ENCODE measurements at regions not wholly inside any gene's neighbourhood (a gene's known extent, or its start where the extent isn't known, plus 50 kb on each side); places are given as distances from the start of the nearest gene placed in this dataset.

GRCh38 chr2:60095903-60096302, 457.6 kb downstream of the BCL11A start:
- no peaks in the 10 kb centered on the region for H3K36me3 Mint-ChIP-seq (ENCODE audit: low read depth, unreplicated experiment)
- TF ChIP-seq CTCF (IDR thresholded peaks at IDR 0.05; ENCODE audit: unreplicated experiment) = no peak
- no peak for DNase-seq (ENCODE audit: low spot score)
- H3K4me3 Mint-ChIP-seq (ENCODE audit: unreplicated experiment) = no peak overlapping the region
- peaks cover 3% of the 10 kb centered on the region for H3K27me3 Mint-ChIP-seq (ENCODE audit: unreplicated experiment)
- no peak overlapping the region for H3K27ac Mint-ChIP-seq (ENCODE audit: unreplicated experiment)
- H3K9me3 Mint-ChIP-seq (ENCODE audit: unreplicated experiment) = no peaks in the 10 kb centered on the region
- H3K4me1 Mint-ChIP-seq (ENCODE audit: unreplicated experiment) = no peaks in the 10 kb centered on the region

GRCh38 chr2:60095202-60095815, 458.1 kb downstream of the BCL11A start:
- no peak overlapping the region for H3K4me3 Mint-ChIP-seq (ENCODE audit: unreplicated experiment)
- H3K4me1 Mint-ChIP-seq (ENCODE audit: unreplicated experiment) = no peaks in the 10 kb centered on the region
- no peaks in the 10 kb centered on the region for H3K9me3 Mint-ChIP-seq (ENCODE audit: unreplicated experiment)
- no peak overlapping the region for H3K27ac Mint-ChIP-seq (ENCODE audit: unreplicated experiment)
- peaks cover 3% of the 10 kb centered on the region for H3K27me3 Mint-ChIP-seq (ENCODE audit: unreplicated experiment)
- DNase-seq (ENCODE audit: low spot score) = no peak
- TF ChIP-seq CTCF (IDR thresholded peaks at IDR 0.05; ENCODE audit: unreplicated experiment) = no peak
- H3K36me3 Mint-ChIP-seq (ENCODE audit: low read depth, unreplicated experiment) = no peaks in the 10 kb centered on the region

GRCh38 chr2:60094450-60094929, 459.0 kb downstream of the BCL11A start:
- Mint-ChIP-seq H3K27me3 (ENCODE audit: unreplicated experiment) (peaks cover 3% of the 10 kb centered on the region), H3K27ac (ENCODE audit: unreplicated experiment) (no peak overlapping the region), H3K4me1 (ENCODE audit: unreplicated experiment) (no peaks in the 10 kb centered on the region), H3K9me3 (ENCODE audit: unreplicated experiment) (no peaks in the 10 kb centered on the region), H3K36me3 (ENCODE audit: low read depth, unreplicated experiment) (no peaks in the 10 kb centered on the region), H3K4me3 (ENCODE audit: unreplicated experiment) (no peak overlapping the region)
- TF ChIP-seq CTCF (IDR thresholded peaks at IDR 0.05; ENCODE audit: unreplicated experiment) = no peak
- no peak for DNase-seq (ENCODE audit: low spot score)

- Mint-ChIP-seq H3K27ac (ENCODE audit: unreplicated experiment) (no peak overlapping the region), H3K27me3 (ENCODE audit: unreplicated experiment) (peaks cover 3% of the 10 kb centered on the region), H3K4me3 (ENCODE audit: unreplicated experiment) (no peak overlapping the region), H3K36me3 (ENCODE audit: low read depth, unreplicated experiment) (no peaks in the 10 kb centered on the region), H3K4me1 (ENCODE audit: unreplicated experiment) (no peaks in the 10 kb centered on the region), H3K9me3 (ENCODE audit: unreplicated experiment) (no peaks in the 10 kb centered on the region)
- no peak for TF ChIP-seq CTCF (IDR thresholded peaks at IDR 0.05; ENCODE audit: unreplicated experiment)
- no peak for DNase-seq (ENCODE audit: low spot score)
These were observed 460.7 kb downstream of the BCL11A start for GRCh38 chr2:60092781-60093180.

GRCh38 chr2:60091894-60092293, 461.6 kb downstream of the BCL11A start:
- peaks cover 3% of the 10 kb centered on the region for H3K27me3 Mint-ChIP-seq (ENCODE audit: unreplicated experiment)
- no peak overlapping the region for H3K27ac Mint-ChIP-seq (ENCODE audit: unreplicated experiment)
- no peak for DNase-seq (ENCODE audit: low spot score)
- no peaks in the 10 kb centered on the region for H3K4me1 Mint-ChIP-seq (ENCODE audit: unreplicated experiment)
- H3K4me3 Mint-ChIP-seq (ENCODE audit: unreplicated experiment) = no peak overlapping the region
- H3K9me3 Mint-ChIP-seq (ENCODE audit: unreplicated experiment) = no peaks in the 10 kb centered on the region
- H3K36me3 Mint-ChIP-seq (ENCODE audit: low read depth, unreplicated experiment) = no peaks in the 10 kb centered on the region
- no peak for TF ChIP-seq CTCF (IDR thresholded peaks at IDR 0.05; ENCODE audit: unreplicated experiment)
